OCI-LY3 (cell line): ENCODE measurements at regions not wholly inside any gene's neighbourhood (a gene's known extent, or its start where the extent isn't known, plus 50 kb on each side); places are given as distances from the start of the nearest gene placed in this dataset.

Experiments
- CTCF ChIP-seq: fragments of 200-600, 300-600 bp; sonication (generic); IDR thresholded peaks from 2 replicates; pipeline ENCODE4 v1.5.1; 2014; ENCODE audit warnings: antibody characterized with exemption, low read length, low read depth
- EZH2phosphoT487 ChIP-seq: fragments of 200-600 bp; shearing (Covaris generic); IDR thresholded peaks from 2 replicates; pipeline ENCODE4 v1.6.1; 2018; ENCODE audit warnings: antibody characterized with exemption, mixed run types, low read depth

- TF ChIP-seq CTCF (no peak), EZH2phosphoT487 (no peak)
These were observed 630.1 kb downstream of the IRX1 start for GRCh38 chr5:4225741-4226140.
